ENCODE measurements at regions not wholly inside any gene's neighbourhood (a gene's known extent, or its start where the extent isn't known, plus 50 kb on each side); places are given as distances from the start of the nearest gene placed in this dataset. TPM values are rescaled to one million over a fixed set of nuclear protein-coding genes. Genes with fewer than 3 reads are reported as not detected.

DNA sequence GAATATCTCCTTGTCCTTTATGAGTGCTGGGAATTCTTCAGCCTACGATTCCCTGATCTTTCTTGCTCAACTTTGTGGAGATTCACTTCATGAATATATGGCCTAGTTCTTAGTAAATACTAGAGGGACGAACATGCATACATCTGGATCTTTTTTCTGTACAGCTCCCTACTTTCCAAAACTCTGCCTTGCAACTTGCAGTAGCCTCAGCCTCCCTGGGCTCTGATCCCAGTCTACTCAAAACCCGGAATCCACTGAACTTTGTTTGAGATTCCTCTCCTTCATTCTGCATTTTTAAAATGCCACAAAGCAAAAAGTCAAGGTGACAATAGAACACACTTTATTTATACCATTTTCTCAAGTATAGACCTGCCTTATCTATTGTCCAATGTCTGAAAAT, 50.0 kb upstream of the PCDH7 start:
- no peak for ATAC-seq (ENCODE audit: low read depth)
- 75% methylated on average over 1 of the region's 3 CpGs for WGBS (ENCODE audit: insufficient coverage)
- Histone ChIP-seq H3K4me2 (replicated peaks; ENCODE audit: low read depth, low read length, poor library complexity, severe bottlenecking) (no peak overlapping the region), H3K4me3 (ENCODE audit: control extremely low read depth in 1 of 5, extremely low read depth in 1 of 5, insufficient read depth in 1 of 5, low read depth in 2 of 5, low read length in 4 of 5) (no peak overlapping the region), H3K27me3 (replicated peaks in 1 of 4; ENCODE audit: control extremely low read depth in 1 of 4, control insufficient read depth in 3 of 4, insufficient read depth in 4 of 4, low read length in 3 of 4) (no peaks in the 10 kb centered on the region), H3K36me3 (replicated peaks in 1 of 2; ENCODE audit: control extremely low read depth in 1 of 2, control insufficient read depth in 1 of 2, extremely low read depth in 1 of 2, insufficient read depth in 2 of 2, low read length in 1 of 2) (no peaks in the 10 kb centered on the region), H3K27ac (ENCODE audit: low read length in 2 of 2) (no peak overlapping the region), H2AFZ (ENCODE audit: insufficient read depth, low read depth, low read length, poor library complexity, severe bottlenecking) (no peak overlapping the region), H3K79me2 (ENCODE audit: control insufficient read depth, insufficient read depth, low read length) (no peaks in the 10 kb centered on the region), H3K9ac (ENCODE audit: low read length) (no peak overlapping the region), H3K9me3 (ENCODE audit: control extremely low read depth in 1 of 3, control insufficient read depth in 2 of 3, insufficient read depth in 1 of 3, low read length in 2 of 3) (no peaks in the 10 kb centered on the region), H3K4me1 (ENCODE audit: control insufficient read depth in 2 of 2, insufficient read depth in 2 of 2, low read length in 2 of 2) (no peaks in the 10 kb centered on the region), H4K20me1 (ENCODE audit: control insufficient read depth, insufficient read depth, low read length, poor library complexity, severe bottlenecking) (no peaks in the 10 kb centered on the region)
- Mint-ChIP-seq H3K27ac (no peak overlapping the region), H3K9me3 (ENCODE audit: insufficient read depth) (no peaks in the 10 kb centered on the region), H3K4me3 (no peak overlapping the region), H3K27me3 (no peaks in the 10 kb centered on the region), H3K4me1 (no peaks in the 10 kb centered on the region)
- CTCF ChIA-PET, result no interaction called here
- TF ChIP-seq, protein P1, sequence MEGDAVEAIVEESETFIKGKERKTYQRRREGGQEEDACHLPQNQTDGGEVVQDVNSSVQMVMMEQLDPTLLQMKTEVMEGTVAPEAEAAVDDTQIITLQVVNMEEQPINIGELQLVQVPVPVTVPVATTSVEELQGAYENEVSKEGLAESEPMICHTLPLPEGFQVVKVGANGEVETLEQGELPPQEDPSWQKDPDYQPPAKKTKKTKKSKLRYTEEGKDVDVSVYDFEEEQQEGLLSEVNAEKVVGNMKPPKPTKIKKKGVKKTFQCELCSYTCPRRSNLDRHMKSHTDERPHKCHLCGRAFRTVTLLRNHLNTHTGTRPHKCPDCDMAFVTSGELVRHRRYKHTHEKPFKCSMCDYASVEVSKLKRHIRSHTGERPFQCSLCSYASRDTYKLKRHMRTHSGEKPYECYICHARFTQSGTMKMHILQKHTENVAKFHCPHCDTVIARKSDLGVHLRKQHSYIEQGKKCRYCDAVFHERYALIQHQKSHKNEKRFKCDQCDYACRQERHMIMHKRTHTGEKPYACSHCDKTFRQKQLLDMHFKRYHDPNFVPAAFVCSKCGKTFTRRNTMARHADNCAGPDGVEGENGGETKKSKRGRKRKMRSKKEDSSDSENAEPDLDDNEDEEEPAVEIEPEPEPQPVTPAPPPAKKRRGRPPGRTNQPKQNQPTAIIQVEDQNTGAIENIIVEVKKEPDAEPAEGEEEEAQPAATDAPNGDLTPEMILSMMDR (IDR thresholded peaks at IDR 0.05), result no peak
- no peak for TF ChIP-seq EZH2 (IDR thresholded peaks at IDR 0.05; ENCODE audit: borderline replicate concordance, insufficient read depth, low read depth, low read length, poor library complexity, severe bottlenecking)
- POLR2A ChIA-PET, result no interaction called here
- DNase-seq, result no peak
- intact Hi-C loops (cut with micrococcal nuclease), result no loop called here

Small RNA genes lying in the stretch of these regions (small RNA-seq; reads per million reads assigned to genes)
- not detected for gene AC097510.1 (ENCODE audit: insufficient read length, low read depth, low replicate concordance)

Data from B cell (primary cell).